ENCODE measurements at regions not wholly inside any gene's neighbourhood (a gene's known extent, or its start where the extent isn't known, plus 50 kb on each side); places are given as distances from the start of the nearest gene placed in this dataset.
"Not testable (repeated sequence)": the region's sequence is repeated elsewhere in the genome, so short reads cannot be mapped to it uniquely, and the experiment has no call there.

- no peak for DNase-seq (ENCODE audit: low read depth)
Observed at GRCh38 chr6:163717106-163717764, 302.7 kb downstream of the QKI start.

- no peak for DNase-seq (ENCODE audit: low read depth)
Observed at GRCh38 chr6:163716690-163717089, 302.2 kb downstream of the QKI start.

- DNase-seq (ENCODE audit: low read depth), result no peak
Observed at GRCh38 chr6:163715846-163716245, 301.3 kb downstream of the QKI start.

DNA sequence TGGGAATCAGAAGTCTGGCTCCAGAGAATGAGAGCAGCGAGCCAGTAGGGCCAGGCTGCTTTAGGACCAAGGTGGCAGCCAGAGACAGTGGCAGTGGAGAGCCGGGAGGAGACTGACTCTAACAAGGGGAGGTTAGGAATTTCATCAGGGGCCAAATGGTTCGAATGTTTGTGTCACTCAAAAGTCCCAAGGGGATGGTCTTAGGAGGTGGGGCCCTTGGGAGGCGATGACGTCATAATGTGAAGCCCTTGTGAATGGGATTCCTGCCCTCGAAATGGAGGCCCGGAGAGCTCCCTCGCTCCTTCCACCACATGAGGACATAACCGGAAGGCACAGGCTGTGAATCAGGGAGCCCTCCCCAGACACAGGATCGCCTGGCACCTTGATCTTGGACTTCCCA, 299.7 kb downstream of the QKI start:
- DNase-seq (ENCODE audit: low read depth), result no peak

DNA sequence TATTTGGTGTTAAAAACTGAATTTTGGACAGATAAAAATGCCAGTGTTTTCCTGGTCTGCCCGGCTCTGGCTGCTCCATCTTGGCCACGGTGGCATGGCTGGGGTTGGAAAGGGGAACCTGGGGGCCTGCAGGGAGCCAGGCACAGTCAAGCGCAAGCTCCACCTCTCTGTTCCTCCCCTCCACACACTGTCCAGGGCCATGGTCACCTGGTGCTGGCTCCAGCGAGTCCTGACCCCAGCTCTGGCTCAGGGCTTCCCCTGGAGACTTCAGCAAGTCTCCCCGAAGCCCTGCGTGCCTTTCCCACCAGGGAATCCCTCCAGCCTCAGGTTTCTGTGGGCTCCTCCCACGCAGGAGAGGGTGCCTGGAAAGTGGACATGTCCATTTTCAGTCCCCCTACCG, 298.5 kb downstream of the QKI start:
- no peak for DNase-seq (ENCODE audit: low read depth)

GRCh38 chr6:163712566-163712961, 298.0 kb downstream of the QKI start:
- DNase-seq (ENCODE audit: low read depth), result no peak

GRCh38 chr6:163711615-163712565, 297.4 kb downstream of the QKI start:
- DNase-seq (ENCODE audit: low read depth), result no peak

DNA sequence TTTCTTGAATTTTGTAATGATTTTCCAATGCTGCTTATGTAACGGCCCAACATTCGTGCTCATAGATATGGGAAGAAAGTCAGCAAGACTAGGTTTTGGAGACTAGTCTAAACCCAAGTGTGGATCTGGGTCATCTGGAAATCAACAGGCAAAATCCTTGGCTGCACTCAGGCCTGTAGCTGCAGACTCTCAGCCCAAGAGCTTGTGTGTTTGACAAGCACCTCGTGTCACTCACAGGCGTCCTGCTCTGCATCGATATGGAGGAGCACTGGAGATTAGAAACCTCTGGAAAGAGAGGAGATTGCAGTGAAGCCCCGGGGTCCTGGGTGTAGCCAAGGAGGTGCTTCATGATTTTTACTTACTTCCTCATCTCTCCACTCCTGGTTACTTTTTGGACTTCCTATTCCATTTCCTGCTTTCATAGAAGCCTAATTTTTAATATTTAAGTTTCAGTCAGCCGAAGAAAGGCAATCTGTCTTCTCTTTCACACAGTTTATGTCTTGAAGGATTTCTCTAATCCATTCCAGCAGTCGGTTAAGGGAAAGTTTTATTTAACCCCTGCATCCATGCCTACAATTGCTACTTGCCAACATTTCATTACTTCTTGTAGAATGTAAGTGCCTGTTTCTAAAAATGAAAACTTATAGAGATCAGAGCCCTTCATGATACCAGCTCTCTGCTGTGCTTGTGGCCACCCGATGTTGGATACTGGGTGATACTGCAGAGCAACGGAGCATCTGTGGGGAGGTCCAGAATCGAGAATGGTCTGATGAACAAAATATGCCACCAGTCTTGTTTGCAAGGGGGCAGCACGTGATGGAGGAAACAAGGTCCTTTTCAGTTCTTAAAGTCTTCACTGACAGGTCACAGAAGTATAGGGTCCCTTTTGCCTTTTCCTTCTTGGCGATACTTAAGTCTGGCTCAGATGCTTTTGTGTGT, 296.3 kb downstream of the QKI start:
- no peak for DNase-seq (ENCODE audit: low read depth)

- DNase-seq (ENCODE audit: low read depth), result no peak
Observed at GRCh38 chr6:163709693-163710092, 295.2 kb downstream of the QKI start.

GRCh38 chr6:163709255-163709654, 294.7 kb downstream of the QKI start:
- DNase-seq (ENCODE audit: low read depth), result no peak

- no peak for DNase-seq (ENCODE audit: low read depth)
Observed at GRCh38 chr6:163708466-163708865, 293.9 kb downstream of the QKI start.

DNA sequence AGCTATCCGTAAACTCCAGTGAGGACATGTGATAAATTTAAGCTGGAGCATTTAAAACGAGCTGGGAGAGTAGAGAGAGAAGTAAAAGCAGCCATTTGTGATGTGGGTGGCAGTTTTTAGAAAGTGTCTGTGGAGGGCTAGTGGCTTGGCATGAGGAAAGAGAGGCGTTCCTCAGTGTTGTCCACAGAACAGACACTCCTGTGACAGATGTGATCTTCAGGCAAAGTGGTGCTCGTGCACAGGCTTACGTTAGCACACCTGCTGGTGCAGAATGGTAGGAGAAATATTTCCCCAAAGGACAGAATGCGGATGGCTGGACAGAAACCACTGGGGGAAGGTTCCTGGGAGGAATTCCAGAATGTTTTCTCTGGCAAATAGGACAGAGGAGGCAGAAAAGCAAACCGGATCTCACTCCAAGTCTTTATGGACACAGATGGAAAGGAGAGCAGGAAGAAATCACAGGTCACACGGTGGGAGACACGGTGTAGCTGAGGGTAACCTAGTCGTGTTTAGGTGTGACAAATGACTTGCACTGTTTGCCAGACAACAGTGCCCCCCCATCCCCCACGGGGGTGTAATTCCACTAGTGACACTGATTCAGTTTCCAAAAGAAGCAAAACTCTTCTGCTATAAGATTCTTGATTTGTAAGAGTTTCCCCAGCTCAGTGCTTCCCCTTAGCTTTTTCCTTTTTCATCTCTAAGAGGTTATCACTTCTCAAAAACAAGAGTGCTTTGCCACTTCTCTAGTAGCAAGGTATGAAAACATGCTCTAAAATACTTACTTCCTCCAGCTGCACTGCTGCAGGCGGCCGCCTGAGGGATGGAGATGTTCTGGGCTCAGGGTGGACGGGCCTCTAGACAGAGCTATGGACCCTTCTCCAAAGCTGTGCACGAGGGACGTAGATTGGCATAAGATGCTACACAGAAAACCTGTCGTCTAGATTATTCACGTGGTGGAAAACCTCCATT, 293.2 kb downstream of the QKI start:
- no peak for DNase-seq (ENCODE audit: low read depth)

- DNase-seq (ENCODE audit: low read depth), result no peak
Observed at GRCh38 chr6:163706500-163707087, 292.1 kb downstream of the QKI start.

GRCh38 chr6:163705923-163706322, 291.4 kb downstream of the QKI start:
- no peak for DNase-seq (ENCODE audit: low read depth)

DNA sequence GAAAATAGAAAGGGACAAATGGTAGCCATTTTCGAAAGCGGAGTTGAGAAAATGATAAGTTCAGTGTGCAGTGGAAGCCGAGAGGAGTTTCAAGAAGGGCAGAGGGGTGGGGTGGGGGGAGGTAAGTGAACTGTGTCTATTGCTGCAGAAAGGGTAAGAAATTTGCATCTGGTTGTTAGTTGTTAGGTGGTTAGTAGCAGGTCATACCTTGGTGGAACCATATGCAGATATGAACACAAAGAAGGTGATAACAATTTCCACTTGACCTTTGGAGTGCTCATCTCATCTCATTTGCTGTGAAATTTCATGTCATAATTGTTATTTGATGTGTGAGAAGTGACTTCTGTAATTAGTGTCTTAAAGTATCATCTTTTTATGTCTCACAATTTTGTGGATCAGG, 288.2 kb downstream of the QKI start:
- no peak for DNase-seq (ENCODE audit: low read depth)

- DNase-seq (ENCODE audit: low read depth), result no peak
Observed at GRCh38 chr6:163701762-163702161, 287.2 kb downstream of the QKI start.

DNA sequence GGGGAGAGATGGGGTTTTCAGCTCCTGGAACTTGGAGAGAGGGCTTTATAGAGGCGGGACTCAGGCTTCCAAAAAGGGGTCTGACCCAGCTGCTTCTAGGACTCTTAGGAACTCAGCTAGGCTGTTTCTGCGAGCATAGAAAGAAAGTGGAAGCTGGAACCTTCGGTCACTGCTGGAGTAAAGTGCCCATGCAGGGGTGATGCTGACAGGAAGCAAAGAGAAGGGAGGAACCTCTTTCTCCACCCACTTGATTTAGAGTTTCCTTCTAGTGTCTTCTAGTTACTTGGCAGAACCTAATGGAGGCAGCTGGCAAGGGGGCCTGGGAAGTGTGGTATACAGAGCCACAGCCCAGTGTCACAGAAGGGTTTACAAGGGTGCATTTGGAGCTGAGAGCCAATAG, 283.6 kb downstream of the QKI start:
- no peak for DNase-seq (ENCODE audit: low read depth)

- not testable (repeated sequence) for DNase-seq (ENCODE audit: low read depth)
Observed at GRCh38 chr6:163696311-163696710, 281.8 kb downstream of the QKI start.

- DNase-seq (ENCODE audit: low read depth), result no peak
Observed at GRCh38 chr6:163695414-163695864, 280.9 kb downstream of the QKI start.

GRCh38 chr6:163694988-163695398, 280.5 kb downstream of the QKI start:
- DNase-seq (ENCODE audit: low read depth), result no peak

GRCh38 chr6:163694072-163694471, 279.6 kb downstream of the QKI start:
- no peak for DNase-seq (ENCODE audit: low read depth)

All from activated T-helper 1 cell treated with Interleukin-2 at 50 U/mL for 16 hours (primary cell).